AG09319 (cell line): ENCODE measurements at regions not wholly inside any gene's neighbourhood (a gene's known extent, or its start where the extent isn't known, plus 50 kb on each side); places are given as distances from the start of the nearest gene placed in this dataset.

Experiments
- DNase-seq: peaks from one replicate; pipeline ENCODE4 v3.0.0-alpha.2; 2010; ENCODE audit warnings: low read depth; ENCODE audit errors: extremely low read depth
- CTCF ChIP-seq: IDR thresholded peaks from 2 replicates; pipeline ENCODE4 v1.5.1; 2011; ENCODE audit warnings: low read depth, mild to moderate bottlenecking, inconsistent platforms, low read length, moderate library complexity

GRCh38 chr9:108270561-108270960, 585.2 kb downstream of the ACTL7B start:
- no peak for TF ChIP-seq CTCF
- no peak for DNase-seq

- DNase-seq = no peak
- TF ChIP-seq CTCF = no peak
Measured at GRCh38 chr9:108270051-108270450, 585.7 kb downstream of the ACTL7B start.

DNA sequence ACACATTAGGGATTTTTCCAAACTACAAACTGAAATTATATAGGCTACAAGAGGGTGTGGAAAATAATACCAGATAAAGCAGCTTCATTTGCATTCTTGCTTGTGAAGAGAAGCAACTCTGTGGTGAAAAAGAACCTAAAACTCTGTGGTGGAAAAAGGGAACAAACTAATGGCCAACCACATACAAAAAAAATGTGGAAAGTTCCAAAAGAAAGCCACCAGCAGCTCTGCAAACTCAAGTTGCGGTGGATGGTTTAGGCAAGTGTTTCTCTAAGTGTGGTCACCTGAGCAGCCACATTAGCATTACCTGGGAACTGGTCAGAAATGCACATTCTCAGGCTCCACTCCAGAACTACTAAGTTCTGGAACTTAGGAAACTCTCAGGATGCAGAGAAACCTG, 586.4 kb downstream of the ACTL7B start:
- no peak for TF ChIP-seq CTCF
- no peak for DNase-seq

GRCh38 chr9:108265065-108265464, 590.7 kb downstream of the ACTL7B start:
- TF ChIP-seq CTCF = no peak

GRCh38 chr9:108264093-108264492, 591.7 kb downstream of the ACTL7B start:
- no peak for TF ChIP-seq CTCF
- no peak for DNase-seq

More at GRCh38 chr9:108265065-108265464, 590.7 kb downstream of the ACTL7B start:
- DNase-seq = no peak

GRCh38 chr9:108262836-108263235, 593.0 kb downstream of the ACTL7B start:
- TF ChIP-seq CTCF = no peak
- no peak for DNase-seq

DNA sequence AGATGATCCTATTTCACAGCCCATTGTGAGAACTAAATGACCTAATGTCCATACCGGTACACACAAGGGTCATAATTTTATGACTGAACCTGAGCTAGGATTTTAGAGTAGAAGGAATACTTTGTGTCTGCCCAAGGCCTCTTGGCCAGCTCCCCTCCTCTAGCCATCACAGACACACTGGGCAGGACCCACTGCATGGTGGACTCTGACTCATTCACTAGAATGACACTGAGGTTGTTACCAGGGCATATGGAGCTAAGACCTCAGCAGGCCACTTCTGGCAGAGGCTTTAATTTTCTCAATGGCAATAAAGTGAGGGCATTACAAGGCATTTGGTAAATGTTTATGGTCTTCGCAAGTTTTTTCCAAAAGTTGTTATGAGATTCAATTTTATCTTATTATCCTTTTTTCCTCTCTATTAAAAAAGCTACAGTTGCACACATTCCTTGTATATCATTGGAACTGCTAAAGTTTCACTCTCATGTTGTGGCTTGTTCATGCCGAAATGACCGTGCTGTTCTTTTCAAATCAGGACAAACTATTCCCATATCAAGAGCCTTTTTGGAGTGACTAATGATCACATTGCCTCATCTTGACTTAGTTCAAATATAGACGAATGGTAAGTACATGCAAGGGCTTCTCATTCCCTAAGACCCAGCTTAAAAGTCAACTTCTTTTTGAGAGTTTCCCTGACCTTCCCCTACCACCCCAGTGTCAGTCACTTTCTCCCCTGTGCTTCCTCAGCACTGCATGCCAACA, 595.7 kb downstream of the ACTL7B start:
- DNase-seq = no peak
- no peak for TF ChIP-seq CTCF
